Left lung (tissue), 4 donors: ENCODE measurements at regions not wholly inside any gene's neighbourhood (a gene's known extent, or its start where the extent isn't known, plus 50 kb on each side); places are given as distances from the start of the nearest gene placed in this dataset.
"Not testable (repeated sequence)": the region's sequence is repeated elsewhere in the genome, so short reads cannot be mapped to it uniquely, and the experiment has no call there.

ENCODE experiments used
- ATAC-seq: fragments of 200-7000 bp; cut with Tn5 transposase; one replicate; pipeline ENCODE4 v1.9.1; 2020; ENCODE audit warnings: moderate library complexity
- DNase-seq, 4 donors: peaks; one replicate each; pipeline ENCODE4 v3.0.0-alpha.2; 2013 to 2020
- H3K27ac ChIP-seq, 2 donors: fragments of 200-600 bp; sonication (generic) in 1 of 2; one replicate each; pipeline versions ENCODE4 v1.5.0 to v1.8.0; 2020 to 2021
- H3K27me3 ChIP-seq, 2 donors: fragments of 200-600 bp; sonication (generic) in 1 of 2; one replicate each; pipeline versions ENCODE4 v1.5.0 to v1.8.0; 2020 to 2021
- H3K36me3 ChIP-seq, 2 donors: fragments of 200-600 bp; sonication (generic) in 1 of 2; one replicate each; pipeline versions ENCODE4 v1.5.0 to v1.8.0; 2020 to 2021
- H3K4me1 ChIP-seq, 2 donors: fragments of 200-600 bp; one replicate each; pipeline ENCODE4 v1.8.0; 2021
- H3K4me3 ChIP-seq, 2 donors: fragments of 200-600 bp; sonication (generic) in 1 of 2; one replicate each; pipeline versions ENCODE4 v1.5.0 to v1.8.0; 2020 to 2021; ENCODE audit warnings: mild to moderate bottlenecking in 1 of 2
- H3K9me3 ChIP-seq, 2 donors: fragments of 200-600 bp; sonication (generic) in 1 of 2; one replicate each; pipeline versions ENCODE4 v1.5.0 to v1.8.0; 2020 to 2021
- intact Hi-C, 2 donors: fragments of 100-400 bp; cut with DNase I; formaldehyde crosslinking; loops; one replicate each; pipeline versions ENCODE4 v1.11.2 to v1.14.2; 2022
- TF ChIP-seq, protein P1 (sequence below), 2 donors: fragments of 200-600 bp; sonication (generic) in 1 of 2; IDR thresholded peaks; one replicate each; pipeline versions ENCODE4 v1.5.0 to v1.8.0; 2021; ENCODE audit warnings: antibody characterized with exemption in 2 of 2
- donor health status: DM: no; HTN: yes; CAD: no.
- donor health status: DM: no; HTN: no; CAD: no.

DNA sequence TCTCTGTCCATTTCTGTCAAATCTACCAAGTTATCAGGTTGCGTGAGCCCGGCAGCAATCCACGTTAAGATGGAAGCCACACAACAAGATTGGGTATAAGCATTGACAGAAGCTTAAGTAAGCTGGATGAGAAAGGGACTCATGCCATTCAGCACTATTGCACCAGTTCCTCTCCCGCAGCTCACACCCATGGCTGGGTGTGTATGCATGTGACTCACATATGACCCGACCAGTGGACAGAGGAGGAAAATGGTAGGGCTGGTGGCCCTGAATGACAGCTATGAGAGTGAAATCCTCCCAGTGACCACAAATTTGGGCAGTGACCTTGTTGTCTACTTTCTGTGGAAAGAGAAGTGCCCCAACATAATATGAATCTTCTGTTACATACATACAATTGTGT is 113.5 kb downstream of the OTOR start:
- Histone ChIP-seq H3K4me1 (no peaks in the 10 kb centered on the region), H3K36me3 (no peaks in the 10 kb centered on the region), H3K27ac (no peak overlapping the region), H3K9me3 (peaks cover 0 to 4% of the 10 kb centered on the region in 2 donors), H3K4me3 (no peak overlapping the region), H3K27me3 (no peaks in the 10 kb centered on the region)
- TF ChIP-seq, protein P1, sequence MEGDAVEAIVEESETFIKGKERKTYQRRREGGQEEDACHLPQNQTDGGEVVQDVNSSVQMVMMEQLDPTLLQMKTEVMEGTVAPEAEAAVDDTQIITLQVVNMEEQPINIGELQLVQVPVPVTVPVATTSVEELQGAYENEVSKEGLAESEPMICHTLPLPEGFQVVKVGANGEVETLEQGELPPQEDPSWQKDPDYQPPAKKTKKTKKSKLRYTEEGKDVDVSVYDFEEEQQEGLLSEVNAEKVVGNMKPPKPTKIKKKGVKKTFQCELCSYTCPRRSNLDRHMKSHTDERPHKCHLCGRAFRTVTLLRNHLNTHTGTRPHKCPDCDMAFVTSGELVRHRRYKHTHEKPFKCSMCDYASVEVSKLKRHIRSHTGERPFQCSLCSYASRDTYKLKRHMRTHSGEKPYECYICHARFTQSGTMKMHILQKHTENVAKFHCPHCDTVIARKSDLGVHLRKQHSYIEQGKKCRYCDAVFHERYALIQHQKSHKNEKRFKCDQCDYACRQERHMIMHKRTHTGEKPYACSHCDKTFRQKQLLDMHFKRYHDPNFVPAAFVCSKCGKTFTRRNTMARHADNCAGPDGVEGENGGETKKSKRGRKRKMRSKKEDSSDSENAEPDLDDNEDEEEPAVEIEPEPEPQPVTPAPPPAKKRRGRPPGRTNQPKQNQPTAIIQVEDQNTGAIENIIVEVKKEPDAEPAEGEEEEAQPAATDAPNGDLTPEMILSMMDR (IDR thresholded peaks at IDR 0.05) = no peak
- intact Hi-C loops = no loop called here
- ATAC-seq = no peak
- DNase-seq = no peak

DNA sequence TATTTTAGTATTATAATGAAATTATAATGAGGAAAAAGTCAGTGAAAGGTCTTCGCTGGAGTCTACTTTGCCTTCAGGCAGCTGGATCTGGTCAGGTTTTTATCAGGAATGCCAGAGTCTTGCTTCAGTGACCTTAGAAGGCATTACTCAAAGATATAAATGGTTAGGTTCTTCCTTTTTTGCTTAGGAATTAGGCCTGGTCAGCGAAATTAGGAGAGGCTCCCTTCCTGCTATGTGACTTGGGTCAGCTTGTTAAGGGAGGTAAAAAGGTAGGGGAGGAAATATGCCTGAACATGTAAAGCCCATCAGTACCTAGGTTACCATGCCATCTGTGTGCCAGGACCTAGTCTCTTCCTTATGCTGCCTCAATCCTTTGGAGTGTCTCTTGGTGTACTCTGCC is 115.1 kb downstream of the OTOR start:
- Histone ChIP-seq H3K27me3 (no peaks in the 10 kb centered on the region), H3K4me1 (no peaks in the 10 kb centered on the region), H3K36me3 (no peaks in the 10 kb centered on the region), H3K27ac (no peak overlapping the region), H3K4me3 (no peak overlapping the region), H3K9me3 (no peaks in the 10 kb centered on the region)
- ATAC-seq (no peak), DNase-seq (no peak)
- TF ChIP-seq, protein P1 (IDR thresholded peaks at IDR 0.05) = no peak
- intact Hi-C loops = no loop called here

DNA sequence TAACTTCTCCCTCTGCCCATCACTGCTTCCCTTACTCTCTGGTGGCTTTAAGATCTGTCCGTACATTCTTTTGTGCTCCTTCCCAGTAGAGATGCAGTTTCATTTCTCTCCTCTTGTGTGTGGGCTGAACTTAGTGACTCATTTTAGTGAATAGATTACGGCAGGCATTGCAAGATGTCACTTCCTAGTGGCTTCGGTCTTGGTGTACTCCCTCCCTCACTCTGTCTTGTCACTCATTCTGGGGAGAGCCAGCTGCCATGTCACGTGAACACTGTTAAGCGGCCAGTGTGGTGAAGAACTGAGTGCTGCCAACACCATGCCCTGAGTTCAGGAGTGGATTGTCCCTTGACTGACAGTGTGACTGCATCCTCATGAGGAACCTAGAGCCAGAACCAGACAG is 115.9 kb downstream of the OTOR start:
- ATAC-seq (peak; percentile 22), DNase-seq (no peak)
- Histone ChIP-seq H3K27me3 (no peaks in the 10 kb centered on the region), H3K27ac (no peak overlapping the region), H3K4me1 (no peaks in the 10 kb centered on the region), H3K4me3 (no peak overlapping the region), H3K36me3 (no peaks in the 10 kb centered on the region), H3K9me3 (no peaks in the 10 kb centered on the region)
- TF ChIP-seq, protein P1 (IDR thresholded peaks at IDR 0.05) = no peak
- intact Hi-C loops = no loop called here

DNA sequence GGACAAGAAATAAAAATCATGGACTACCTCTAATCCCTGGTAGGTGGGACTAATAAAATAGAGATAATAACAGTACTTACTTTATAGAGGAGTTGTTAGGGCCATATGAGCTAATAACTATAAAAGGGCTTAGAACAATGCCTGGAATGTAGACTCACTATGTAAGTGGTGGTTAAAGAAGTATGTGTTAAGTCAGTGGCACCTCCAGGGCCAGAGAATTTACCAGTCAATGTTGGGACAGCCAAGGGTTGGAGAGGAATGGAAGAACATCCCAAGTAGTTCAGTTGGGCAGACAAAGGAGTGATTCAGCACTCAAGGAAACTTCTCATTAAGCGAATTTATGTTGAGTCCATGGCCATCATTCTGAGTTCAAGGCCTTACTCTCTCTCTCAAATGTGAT is 116.8 kb downstream of the OTOR start:
- TF ChIP-seq, protein P1 (IDR thresholded peaks at IDR 0.05) = no peak
- Histone ChIP-seq H3K4me3 (no peak overlapping the region), H3K36me3 (no peaks in the 10 kb centered on the region), H3K27ac (no peak overlapping the region), H3K27me3 (no peaks in the 10 kb centered on the region), H3K4me1 (no peaks in the 10 kb centered on the region), H3K9me3 (no peaks in the 10 kb centered on the region)
- DNase-seq = no peak
- intact Hi-C loops = no loop called here
- peak; percentile 69 for ATAC-seq

DNA sequence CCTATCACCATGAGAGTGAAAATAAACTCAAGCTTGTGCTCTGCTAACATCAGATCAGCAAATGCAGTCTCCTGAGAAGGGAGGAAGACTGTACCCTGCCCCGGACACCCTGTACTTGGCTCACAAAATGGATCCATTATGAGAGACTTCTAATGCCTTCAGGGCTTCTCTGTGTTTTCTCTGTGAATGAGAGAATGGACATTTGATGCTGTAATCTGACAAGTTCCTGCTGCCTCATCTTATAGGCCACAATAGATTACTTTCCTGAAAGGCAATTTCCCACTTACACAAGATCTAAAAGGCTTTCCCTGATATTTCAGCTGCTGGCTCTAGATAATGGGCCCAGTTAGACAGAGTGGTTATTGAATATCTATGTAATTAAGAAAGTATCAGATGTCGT is 117.2 kb downstream of the OTOR start:
- Histone ChIP-seq H3K9me3 (no peaks in the 10 kb centered on the region), H3K27ac (no peak overlapping the region), H3K27me3 (no peaks in the 10 kb centered on the region), H3K4me1 (no peaks in the 10 kb centered on the region), H3K4me3 (no peak overlapping the region), H3K36me3 (no peaks in the 10 kb centered on the region)
- intact Hi-C loops = no loop called here
- TF ChIP-seq, protein P1 (IDR thresholded peaks at IDR 0.05) = no peak
- no peak for DNase-seq
- ATAC-seq = no peak

DNA sequence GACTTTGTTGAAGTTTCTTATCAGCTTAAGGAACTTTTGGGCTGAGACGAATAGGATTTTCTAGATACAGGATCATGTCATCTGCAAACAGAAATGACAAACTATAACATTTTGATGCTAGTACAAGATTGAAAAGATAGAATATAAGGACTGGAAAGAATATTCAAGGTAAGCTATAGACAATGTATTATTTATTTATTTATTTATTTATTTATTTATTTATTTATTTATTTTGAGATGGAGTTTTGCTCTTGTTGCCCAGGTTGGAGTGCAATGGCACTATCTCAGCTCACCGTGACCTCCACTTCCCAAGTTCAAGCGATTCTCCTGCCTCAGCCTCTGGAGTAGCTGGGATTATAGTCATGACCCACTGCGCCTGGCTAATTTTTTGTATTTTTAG is 125.0 kb downstream of the OTOR start:
- H3K9me3 ChIP-seq, ATAC-seq, H3K4me1 ChIP-seq, DNase-seq, H3K27me3 ChIP-seq, H3K4me3 ChIP-seq, H3K27ac ChIP-seq, H3K36me3 ChIP-seq, intact Hi-C loops: not testable (repeated sequence)
